GM12878 (cell line): ENCODE measurements at regions not wholly inside any gene's neighbourhood (a gene's known extent, or its start where the extent isn't known, plus 50 kb on each side); places are given as distances from the start of the nearest gene placed in this dataset.

Experiments
- ATAC-seq: fragments of 200-7000 bp; cut with Tn5 transposase; 3 replicates; pipeline ENCODE4 v1.9.1; 2020; ENCODE audit warnings: mild to moderate bottlenecking, moderate library complexity
- BruUV-seq: library from RNA; stranded (reverse); fragments of 400-500 nt; replicated peaks from 2 replicates; lab custom pipeline; 2021; lab: Mats Ljungman, UMichigan
- CTCF ChIA-PET: fragments of 300-600 bp; sonication (Branson Sonifier 250); formaldehyde crosslinking; extraction: SDS; loops from one replicate; lab custom pipeline; 2021; ENCODE audit warnings: inconsistent platforms; lab: Yijun Ruan, JAX
- POLR2A ChIA-PET: fragments of 350-600 bp; formaldehyde crosslinking; extraction: SDS; loops from one replicate; lab custom pipeline; 2021; ENCODE audit warnings: inconsistent platforms; lab: Charles Lee
- RAD21 ChIA-PET: fragments of 300-600 bp; sonication (Branson Sonifier 250); formaldehyde crosslinking; loops from one replicate; lab custom pipeline; 2023; ENCODE audit warnings: antibody characterized with exemption; ENCODE audit not compliant: unreplicated experiment; lab: Charles Lee
- SMC1A ChIA-PET: fragments of 300-600 bp; sonication (Branson Sonifier 250); formaldehyde crosslinking; loops from one replicate; lab custom pipeline; 2023; ENCODE audit not compliant: unreplicated experiment, uncharacterized antibody; lab: Charles Lee
- DNase-seq: peaks from one replicate; pipeline ENCODE4 v3.0.0-alpha.2; 2011; ENCODE audit warnings: low read depth, low spot score
- FAIRE-seq: peaks from 3 replicates; lab custom pipeline; 2011; peaks lifted over from hg19 to GRCh38; lab: Jason Lieb, UNC
- H2AFZ ChIP-seq: 2 replicates; pipeline ENCODE4 v1.6.0; 2011; ENCODE audit warnings: low read depth, low read length, control low read depth; ENCODE audit not compliant: control insufficient read depth
- H3K27ac ChIP-seq: 2 replicates; pipeline ENCODE4 v1.5.1; 2011; ENCODE audit warnings: control low read depth; ENCODE audit not compliant: control insufficient read depth, insufficient read depth
- H3K27me3 ChIP-seq, 2 experiments: replicated peaks in 1 of 2; 2 replicates each; pipeline versions ENCODE4 v1.6.0 to v1.6.1; 2011; ENCODE audit warnings: low read length in 1 of 2; ENCODE audit not compliant: control insufficient read depth in 2 of 2, insufficient read depth in 2 of 2
- H3K36me3 ChIP-seq, 2 experiments: 2 replicates each; pipeline ENCODE4 v1.5.1; 2011; ENCODE audit warnings: low read length in 1 of 2; ENCODE audit not compliant: control insufficient read depth in 2 of 2, insufficient read depth in 2 of 2
- H3K4me1 ChIP-seq: 2 replicates; pipeline ENCODE4 v1.6.1; 2011; ENCODE audit warnings: mild to moderate bottlenecking, low read length, moderate library complexity, mixed read lengths; ENCODE audit not compliant: control insufficient read depth, insufficient read depth
- H3K4me2 ChIP-seq: 2 replicates; pipeline ENCODE4 v1.6.0; 2011; ENCODE audit warnings: control low read depth; ENCODE audit not compliant: control insufficient read depth, insufficient read depth
- H3K4me3 ChIP-seq: fragments of 200-600 bp; sonication (generic); 2 replicates; pipeline ENCODE4 v1.5.1; 2016
- H3K79me2 ChIP-seq: 2 replicates; pipeline ENCODE4 v1.6.0; 2011; ENCODE audit warnings: low read length; ENCODE audit not compliant: control insufficient read depth, insufficient read depth
- H3K9ac ChIP-seq: 2 replicates; pipeline ENCODE4 v1.8.0; 2011; ENCODE audit warnings: low read length, control low read depth, mixed read lengths; ENCODE audit not compliant: control insufficient read depth, insufficient read depth
- H3K9me3 ChIP-seq: replicated peaks from 3 replicates; pipeline ENCODE4 v1.5.1; 2011; ENCODE audit warnings: mild to moderate bottlenecking, low read length; ENCODE audit not compliant: control insufficient read depth, insufficient read depth
- H4K20me1 ChIP-seq: 2 replicates; pipeline ENCODE4 v1.6.0; 2011; ENCODE audit not compliant: control insufficient read depth, insufficient read depth
- BCL3 ChIP-seq: IDR thresholded peaks from 2 replicates; pipeline ENCODE4 v1.6.1; 2011; ENCODE audit warnings: borderline replicate concordance, low read depth, mild to moderate bottlenecking, moderate library complexity, low read length; ENCODE audit not compliant: insufficient read depth, poor library complexity, severe bottlenecking
- IKZF1 ChIP-seq: fragments of 450-650 bp; conservative IDR thresholded peaks from 2 replicates; pipeline ENCODE4 v1.6.1; 2017; ENCODE audit warnings: antibody characterized with exemption, mild to moderate bottlenecking
- IKZF2 ChIP-seq, 2 experiments: fragments of 450-650 bp; IDR thresholded peaks; 2 replicates each; pipeline ENCODE4 v1.6.1; 2017; ENCODE audit warnings: mild to moderate bottlenecking in 2 of 2, moderate library complexity in 2 of 2
- RUNX3 ChIP-seq: IDR thresholded peaks from 2 replicates; pipeline ENCODE4 v1.6.1; 2012; ENCODE audit warnings: low read length, inconsistent platforms
- SPI1 ChIP-seq: IDR thresholded peaks from 2 replicates; pipeline ENCODE4 v1.6.1; 2011; ENCODE audit warnings: low read depth, mild to moderate bottlenecking, low read length, moderate library complexity, borderline replicate concordance; ENCODE audit not compliant: insufficient read depth
- WGBS: methylation state at CpG from one replicate; pipeline ENCODE4 v1.1.6; 2016; ENCODE audit warnings: low lambda C conversion rate; ENCODE audit not compliant: insufficient replicate concordance, insufficient coverage; ENCODE audit errors: missing lambda C conversion rate; 5-methylcytosine and 5-hydroxymethylcytosine counted together
- in situ Hi-C: fragments of 300-500 bp; cut with MboI; formaldehyde crosslinking; loops from 9 replicates; pipeline ENCODE4 v1.14.3; 2018; ENCODE audit warnings: mixed read lengths
- intact Hi-C: fragments of 100-400 bp; cut with micrococcal nuclease; formaldehyde crosslinking; loops from one replicate; pipeline ENCODE4 v1.14.2; 2022; ENCODE audit not compliant: unreplicated experiment

- TF ChIP-seq IKZF2 (IDR thresholded peaks at IDR 0.05), result peak; percentile 27 to 63; a peak in 2 of 4 replicates
- peak; percentile 48; the same call in 1 of the 2 replicates for TF ChIP-seq SPI1
- TF ChIP-seq IKZF1, result peak; percentile 62
- TF ChIP-seq BCL3, result no peak
- 0 out of 2 replicates have a peak, but pooled peaks have one; percentile 30 for TF ChIP-seq RUNX3
- Histone ChIP-seq H3K9me3 (no peaks in the 10 kb centered on the region), H3K4me2 (peak overlapping the region; percentile 38; the same call in 1 of the 2 replicates), H3K79me2 (no peaks in the 10 kb centered on the region), H3K27me3 (no peaks in the 10 kb centered on the region; a peak in 1 of 4 replicates), H3K4me3 (no peak overlapping the region), H2AFZ (peak overlapping the region; percentile 46; the same call in 1 of the 2 replicates), H3K4me1 (peaks cover 3% of the 10 kb centered on the region; the same call in 1 of the 2 replicates), H4K20me1 (no peaks in the 10 kb centered on the region), H3K9ac (no peak overlapping the region), H3K27ac (no peak overlapping the region), H3K36me3 (no peaks in the 10 kb centered on the region)
- ChIA-PET RAD21 (no interaction called here), CTCF (interaction anchor here (1.4 kb wide), 1 partner anchor 11 kb away, joined by 4 read pairs; no protein-coding TSS in a partner anchor), POLR2A (no interaction called here), SMC1A (interaction anchor here (1.5 to 1.7 kb wide), 2 partner anchors 8 to 13 kb away, joined by 5 to 6 read pairs; no protein-coding TSS in a partner anchor)
- DNase-seq, result no peak
- BruUV-seq, result no TSS peak
- no peak for FAIRE-seq
- 34% methylated on average over 21 of the region's 26 CpGs for WGBS
- in situ Hi-C loops (no loop called here), intact Hi-C loops (no loop called here)
- ATAC-seq, result peak; percentile 90
Measured at GRCh38 chr10:44293306-44293778, 91.6 kb downstream of the CXCL12 start.
